ENCODE measurements at regions not wholly inside any gene's neighbourhood (a gene's known extent, or its start where the extent isn't known, plus 50 kb on each side); places are given as distances from the start of the nearest gene placed in this dataset.

GRCh38 chrX:117707948-117708743, 408.5 kb downstream of the KLHL13 start:
- ChIA-PET POLR2A (no interaction called here), CTCF (no interaction called here)
- no peaks in the 10 kb centered on the region; the same call in 1 of the 2 replicates for H3K9me3 ChIP-seq (ENCODE audit: control insufficient read depth, insufficient read depth, low read depth, low read length)

More at GRCh38 chrX:117707948-117708743, 408.5 kb downstream of the KLHL13 start:
- Histone ChIP-seq H3K4me3 (ENCODE audit: low read depth, low read length) (no peak overlapping the region), H3K36me3 (ENCODE audit: control insufficient read depth in 2 of 2, insufficient read depth in 1 of 2, low read length in 2 of 2) (no peaks in the 10 kb centered on the region), H3K27ac (ENCODE audit: extremely low read depth, low read depth, low read length) (no peak overlapping the region), H3K4me1 (ENCODE audit: control insufficient read depth, insufficient read depth, low read length) (no peaks in the 10 kb centered on the region)
- TF ChIP-seq ZNF416 (tag by site-specific recombination; IDR thresholded peaks at IDR 0.05) (no peak), ZNF837 (tag by site-specific recombination; IDR thresholded peaks at IDR 0.05) (no peak), ZNF16 (tag by site-specific recombination; IDR thresholded peaks at IDR 0.05; ENCODE audit: low read depth) (no peak), ZBTB17 (tag by site-specific recombination; IDR thresholded peaks at IDR 0.05) (no peak), ZNF146 (tag by site-specific recombination; IDR thresholded peaks at IDR 0.05) (no peak), ZBTB49 (tag by site-specific recombination; IDR thresholded peaks at IDR 0.05; ENCODE audit: low read depth) (no peak), SALL2 (tag by site-specific recombination; IDR thresholded peaks at IDR 0.05; ENCODE audit: borderline replicate concordance) (no peak), ZNF792 (tag by site-specific recombination; IDR thresholded peaks at IDR 0.05) (no peak), PRDM4 (tag by site-specific recombination; IDR thresholded peaks at IDR 0.05) (no peak), ZNF223 (tag by site-specific recombination; IDR thresholded peaks at IDR 0.05) (no peak), ZNF133 (tag by site-specific recombination; IDR thresholded peaks at IDR 0.05) (no peak), ZNF398 (tag by site-specific recombination; IDR thresholded peaks at IDR 0.05) (no peak), ZNF148 (tag by site-specific recombination; IDR thresholded peaks at IDR 0.05; ENCODE audit: borderline replicate concordance) (no peak), BCL6B (tag by site-specific recombination; IDR thresholded peaks at IDR 0.05) (no peak), ELK4 (IDR thresholded peaks at IDR 0.05; ENCODE audit: borderline replicate concordance, low read depth, low read length) (no peak), ZNF239 (tag by site-specific recombination; IDR thresholded peaks at IDR 0.05) (no peak), ZNF785 (tag by site-specific recombination; IDR thresholded peaks at IDR 0.05) (no peak), ZNF449 (tag by site-specific recombination; IDR thresholded peaks at IDR 0.05) (no peak), ZNF610 (tag by site-specific recombination; IDR thresholded peaks at IDR 0.05; ENCODE audit: borderline replicate concordance) (no peak)

Measured in HEK293 (cell line).